HEK293 (cell line): ENCODE measurements at regions not wholly inside any gene's neighbourhood (a gene's known extent, or its start where the extent isn't known, plus 50 kb on each side); places are given as distances from the start of the nearest gene placed in this dataset.

Experiments used
- ATF2 ChIP-seq: fragments of 450-650 bp; formaldehyde crosslinking; IDR thresholded peaks from 2 replicates; pipeline ENCODE4 v1.5.1; 2016; ENCODE audit warnings: missing biosample characterization, missing genetic modification characterization, low read depth
- CTCF ChIP-seq: fragments of 450-650 bp; formaldehyde crosslinking; IDR thresholded peaks from 2 replicates; pipeline ENCODE4 v1.5.1; 2016; ENCODE audit warnings: missing biosample characterization, missing genetic modification characterization
- SALL2 ChIP-seq: fragments of 450-650 bp; formaldehyde crosslinking; IDR thresholded peaks from 2 replicates; pipeline ENCODE4 v1.5.0; 2017; ENCODE audit warnings: missing biosample characterization, mild to moderate bottlenecking, missing genetic modification characterization, borderline replicate concordance
- ZNF133 ChIP-seq: fragments of 450-650 bp; formaldehyde crosslinking; IDR thresholded peaks from 2 replicates; pipeline ENCODE4 v1.5.1; 2016; ENCODE audit warnings: missing biosample characterization, missing genetic modification characterization
- ZNF510 ChIP-seq: fragments of 450-650 bp; formaldehyde crosslinking; IDR thresholded peaks from 2 replicates; pipeline ENCODE4 v1.5.1; 2018; ENCODE audit warnings: mild to moderate bottlenecking, missing genetic modification characterization, missing biosample characterization; ENCODE audit not compliant: insufficient replicate concordance
- ZNF707 ChIP-seq: fragments of 450-650 bp; formaldehyde crosslinking; IDR thresholded peaks from 2 replicates; pipeline ENCODE4 v1.5.1; 2016; ENCODE audit warnings: missing biosample characterization, missing genetic modification characterization
- ZNF830 ChIP-seq: fragments of 450-650 bp; IDR thresholded peaks from 2 replicates; pipeline ENCODE4 v1.5.0; 2018; ENCODE audit warnings: missing biosample characterization, missing genetic modification characterization, low read depth, mild to moderate bottlenecking, moderate library complexity
- TF ChIP-seq, protein P1 (sequence below): fragments of 450-650 bp; formaldehyde crosslinking; IDR thresholded peaks from 2 replicates; pipeline ENCODE4 v1.5.1; 2017; ENCODE audit warnings: missing biosample characterization, missing genetic modification characterization

DNA sequence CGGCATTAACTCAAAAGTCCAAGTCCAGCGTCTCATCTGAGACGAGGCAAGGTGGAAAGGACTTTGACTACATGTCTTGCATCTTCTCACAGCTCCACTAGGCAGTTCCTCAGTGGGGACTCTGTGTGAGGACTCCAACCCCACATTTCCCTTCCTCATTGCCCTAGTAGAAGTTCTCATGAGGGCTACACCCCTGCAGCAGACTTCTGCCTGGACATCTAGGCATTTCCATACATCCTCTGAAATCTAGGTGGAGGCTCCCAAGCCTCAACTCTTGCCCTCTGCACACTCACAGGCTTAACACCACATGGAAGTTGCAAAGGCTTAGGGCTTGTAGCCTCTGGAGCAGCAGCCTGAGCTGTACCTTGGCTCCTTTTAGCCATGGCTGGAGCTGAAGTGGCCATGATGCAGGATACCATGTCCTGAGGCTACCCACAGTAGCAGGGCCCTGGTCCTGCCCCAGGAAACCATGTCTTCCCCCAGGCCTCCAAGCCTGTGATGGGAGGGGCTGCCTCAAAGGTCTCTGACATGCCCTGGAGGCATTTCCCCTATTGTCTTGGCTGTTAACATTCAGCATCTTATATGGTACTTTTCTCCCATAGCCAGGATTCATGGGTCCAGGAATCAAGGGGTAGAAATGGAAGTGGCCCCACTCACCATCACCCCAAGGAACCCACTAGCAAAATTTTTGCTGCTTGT lies 194.6 kb upstream of the KCNG1 start:
- TF ChIP-seq ZNF707 (tag by site-specific recombination), result no peak
- TF ChIP-seq CTCF, result no peak
- no peak for TF ChIP-seq SALL2
- TF ChIP-seq, protein P1, sequence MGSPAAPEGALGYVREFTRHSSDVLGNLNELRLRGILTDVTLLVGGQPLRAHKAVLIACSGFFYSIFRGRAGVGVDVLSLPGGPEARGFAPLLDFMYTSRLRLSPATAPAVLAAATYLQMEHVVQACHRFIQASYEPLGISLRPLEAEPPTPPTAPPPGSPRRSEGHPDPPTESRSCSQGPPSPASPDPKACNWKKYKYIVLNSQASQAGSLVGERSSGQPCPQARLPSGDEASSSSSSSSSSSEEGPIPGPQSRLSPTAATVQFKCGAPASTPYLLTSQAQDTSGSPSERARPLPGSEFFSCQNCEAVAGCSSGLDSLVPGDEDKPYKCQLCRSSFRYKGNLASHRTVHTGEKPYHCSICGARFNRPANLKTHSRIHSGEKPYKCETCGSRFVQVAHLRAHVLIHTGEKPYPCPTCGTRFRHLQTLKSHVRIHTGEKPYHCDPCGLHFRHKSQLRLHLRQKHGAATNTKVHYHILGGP, result no peak
- no peak for TF ChIP-seq ZNF133 (tag by site-specific recombination)
- no peak for TF ChIP-seq ZNF830 (tag by site-specific recombination)
- TF ChIP-seq ZNF510 (tag by site-specific recombination), result no peak
- TF ChIP-seq ATF2 (tag by site-specific recombination), result no peak
